IPS-20b (cell line): ENCODE measurements at regions not wholly inside any gene's neighbourhood (a gene's known extent, or its start where the extent isn't known, plus 50 kb on each side); places are given as distances from the start of the nearest gene placed in this dataset.

Experiments
- H3K27ac ChIP-seq: one replicate; pipeline ENCODE4 v1.5.1; 2013; ENCODE audit warnings: low read length
- H3K27me3 ChIP-seq: 2 replicates; pipeline ENCODE4 v1.6.1; 2013; ENCODE audit warnings: mild to moderate bottlenecking, low read length, inconsistent platforms; ENCODE audit not compliant: insufficient read depth
- H3K36me3 ChIP-seq: 2 replicates; pipeline ENCODE4 v1.6.1; 2013; ENCODE audit warnings: low read depth, mild to moderate bottlenecking, inconsistent platforms, low read length, moderate library complexity; ENCODE audit not compliant: insufficient read depth
- H3K4me1 ChIP-seq: 2 replicates; pipeline ENCODE4 v1.6.1; 2013; ENCODE audit warnings: mild to moderate bottlenecking, control low read depth, inconsistent platforms, low read length, moderate library complexity; ENCODE audit not compliant: insufficient read depth
- H3K4me3 ChIP-seq: 2 replicates; pipeline ENCODE4 v1.5.1; 2013; ENCODE audit warnings: mild to moderate bottlenecking, low read length, inconsistent platforms
- H3K9ac ChIP-seq: 2 replicates; pipeline ENCODE4 v1.6.1; 2013; ENCODE audit warnings: low read depth, mild to moderate bottlenecking, inconsistent platforms, low read length, moderate library complexity
- H3K9me3 ChIP-seq: 2 replicates; pipeline ENCODE4 v1.6.1; 2013; ENCODE audit warnings: mild to moderate bottlenecking, low read depth, low read length, inconsistent platforms; ENCODE audit not compliant: insufficient read depth

- H3K27me3 ChIP-seq: no peaks in the 10 kb centered on the region
- no peaks in the 10 kb centered on the region for H3K36me3 ChIP-seq
- H3K9ac ChIP-seq: no peak overlapping the region
- H3K9me3 ChIP-seq: no peaks in the 10 kb centered on the region
- no peak overlapping the region for H3K27ac ChIP-seq
- no peaks in the 10 kb centered on the region; the same call in 1 of the 2 replicates for H3K4me1 ChIP-seq
- no peak overlapping the region for H3K4me3 ChIP-seq
These were observed 160.6 kb upstream of the C21orf91 start for GRCh38 chr21:17979763-17980162.

GRCh38 chr21:17978895-17979294 is 159.7 kb upstream of the C21orf91 start:
- Histone ChIP-seq H3K27ac (no peak overlapping the region), H3K4me1 (no peaks in the 10 kb centered on the region; the same call in 1 of the 2 replicates), H3K36me3 (no peaks in the 10 kb centered on the region), H3K27me3 (no peaks in the 10 kb centered on the region), H3K9me3 (no peaks in the 10 kb centered on the region), H3K4me3 (no peak overlapping the region), H3K9ac (no peak overlapping the region)

- Histone ChIP-seq H3K4me3 (no peak overlapping the region), H3K9ac (no peak overlapping the region), H3K36me3 (no peaks in the 10 kb centered on the region), H3K27me3 (no peaks in the 10 kb centered on the region), H3K27ac (no peak overlapping the region), H3K9me3 (no peaks in the 10 kb centered on the region), H3K4me1 (no peaks in the 10 kb centered on the region; the same call in 1 of the 2 replicates)
These were observed 157.5 kb upstream of the C21orf91 start for GRCh38 chr21:17976691-17977090.

- Histone ChIP-seq H3K4me1 (no peaks in the 10 kb centered on the region), H3K27ac (no peak overlapping the region), H3K9me3 (no peaks in the 10 kb centered on the region), H3K27me3 (no peaks in the 10 kb centered on the region), H3K9ac (no peak overlapping the region), H3K36me3 (no peaks in the 10 kb centered on the region), H3K4me3 (no peak overlapping the region)
These were observed 157.0 kb upstream of the C21orf91 start for GRCh38 chr21:17976139-17976538.

GRCh38 chr21:17967319-17967718 is 148.2 kb upstream of the C21orf91 start:
- H3K9ac ChIP-seq: no peak overlapping the region
- H3K4me1 ChIP-seq: no peaks in the 10 kb centered on the region
- no peaks in the 10 kb centered on the region for H3K36me3 ChIP-seq
- no peak overlapping the region for H3K4me3 ChIP-seq
- H3K27me3 ChIP-seq: no peaks in the 10 kb centered on the region
- H3K27ac ChIP-seq: no peak overlapping the region
- no peaks in the 10 kb centered on the region for H3K9me3 ChIP-seq

GRCh38 chr21:17964716-17965115 is 145.6 kb upstream of the C21orf91 start:
- Histone ChIP-seq H3K27ac (no peak overlapping the region), H3K9me3 (no peaks in the 10 kb centered on the region), H3K4me1 (no peaks in the 10 kb centered on the region), H3K36me3 (no peaks in the 10 kb centered on the region), H3K9ac (no peak overlapping the region), H3K4me3 (no peak overlapping the region), H3K27me3 (no peaks in the 10 kb centered on the region)

GRCh38 chr21:17964199-17964598 is 145.0 kb upstream of the C21orf91 start:
- Histone ChIP-seq H3K27ac (no peak overlapping the region), H3K36me3 (no peaks in the 10 kb centered on the region), H3K9me3 (no peaks in the 10 kb centered on the region), H3K27me3 (no peaks in the 10 kb centered on the region), H3K4me1 (no peaks in the 10 kb centered on the region), H3K9ac (no peak overlapping the region), H3K4me3 (no peak overlapping the region)

- H3K36me3 ChIP-seq: no peaks in the 10 kb centered on the region
- no peak overlapping the region for H3K9ac ChIP-seq
- no peak overlapping the region for H3K27ac ChIP-seq
- no peaks in the 10 kb centered on the region for H3K27me3 ChIP-seq
- peaks cover 1% of the 10 kb centered on the region; the same call in 1 of the 2 replicates for H3K9me3 ChIP-seq
- H3K4me1 ChIP-seq: no peaks in the 10 kb centered on the region
- no peak overlapping the region for H3K4me3 ChIP-seq
These were observed 131.4 kb upstream of the C21orf91 start for GRCh38 chr21:17950591-17950990.

- Histone ChIP-seq H3K4me3 (no peak overlapping the region), H3K4me1 (no peaks in the 10 kb centered on the region), H3K27me3 (no peaks in the 10 kb centered on the region), H3K36me3 (no peaks in the 10 kb centered on the region), H3K9me3 (peaks cover 8% of the 10 kb centered on the region; the same call in 1 of the 2 replicates), H3K27ac (no peak overlapping the region), H3K9ac (no peak overlapping the region)
These were observed 130.3 kb upstream of the C21orf91 start for GRCh38 chr21:17949421-17949820.

GRCh38 chr21:17947531-17947930 is 128.4 kb upstream of the C21orf91 start:
- H3K4me1 ChIP-seq: no peaks in the 10 kb centered on the region
- peaks cover 12% of the 10 kb centered on the region; the same call in 1 of the 2 replicates for H3K9me3 ChIP-seq
- no peaks in the 10 kb centered on the region for H3K27me3 ChIP-seq
- no peak overlapping the region for H3K4me3 ChIP-seq
- H3K27ac ChIP-seq: no peak overlapping the region
- H3K9ac ChIP-seq: no peak overlapping the region
- H3K36me3 ChIP-seq: no peaks in the 10 kb centered on the region

- no peaks in the 10 kb centered on the region for H3K4me1 ChIP-seq
- no peak overlapping the region for H3K27ac ChIP-seq
- H3K36me3 ChIP-seq: no peaks in the 10 kb centered on the region
- H3K9ac ChIP-seq: no peak overlapping the region
- no peaks in the 10 kb centered on the region for H3K27me3 ChIP-seq
- no peak overlapping the region for H3K4me3 ChIP-seq
- H3K9me3 ChIP-seq: no peaks in the 10 kb centered on the region; the same call in 1 of the 2 replicates
These were observed 111.9 kb upstream of the C21orf91 start for GRCh38 chr21:17931080-17931479.

GRCh38 chr21:17930093-17930492 is 110.9 kb upstream of the C21orf91 start:
- no peaks in the 10 kb centered on the region; the same call in 1 of the 2 replicates for H3K9me3 ChIP-seq
- no peak overlapping the region for H3K9ac ChIP-seq
- H3K27me3 ChIP-seq: no peaks in the 10 kb centered on the region
- no peak overlapping the region for H3K4me3 ChIP-seq
- H3K4me1 ChIP-seq: no peaks in the 10 kb centered on the region
- no peak overlapping the region for H3K27ac ChIP-seq
- no peaks in the 10 kb centered on the region for H3K36me3 ChIP-seq
